HG02642 (cell line): ENCODE measurements at regions not wholly inside any gene's neighbourhood (a gene's known extent, or its start where the extent isn't known, plus 50 kb on each side); places are given as distances from the start of the nearest gene placed in this dataset.

Experiments used
- ATAC-seq: cut with Tn5 transposase; IDR thresholded peaks from one replicate; pipeline ENCODE4 v1.9.1; 2021; ENCODE audit warnings: mild to moderate bottlenecking; ENCODE audit not compliant: unreplicated experiment, poor library complexity

DNA sequence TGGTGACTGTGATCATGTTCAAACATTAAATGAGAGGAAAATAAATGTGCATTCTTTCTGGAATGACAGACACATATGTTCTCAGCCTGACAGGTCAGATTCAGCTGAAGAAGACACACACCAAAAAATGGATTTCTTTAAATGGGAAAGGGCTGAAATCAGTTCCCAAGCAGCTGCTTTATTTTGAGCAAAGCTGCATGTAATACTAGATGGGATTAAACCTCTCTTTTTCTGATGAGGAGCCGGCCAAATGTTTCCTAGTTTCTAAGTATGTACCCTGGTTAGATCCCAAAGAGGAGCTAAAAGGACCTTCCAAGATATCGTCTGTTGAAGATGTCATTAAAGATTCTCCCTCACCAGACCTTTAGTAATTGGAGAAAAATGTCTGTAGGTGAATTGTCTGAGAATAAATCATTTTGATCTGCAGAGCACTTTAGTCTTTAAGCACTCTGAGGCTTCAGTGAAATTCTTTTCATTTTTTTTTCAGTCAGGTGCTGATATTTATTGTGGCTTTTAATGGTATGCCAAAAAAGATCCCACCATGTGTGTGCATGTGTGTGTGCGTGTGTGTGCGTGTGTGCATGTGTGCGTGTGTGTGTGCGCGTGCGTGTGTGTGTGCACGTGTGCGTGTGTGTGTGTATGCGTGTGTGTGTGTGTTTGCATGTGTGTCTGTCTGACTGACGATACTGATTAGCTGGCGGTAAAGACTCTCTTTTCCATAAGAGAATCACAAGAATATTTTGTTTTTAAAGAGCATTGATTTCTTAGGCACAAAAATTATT lies 175.8 kb downstream of the IRS1 start:
- ATAC-seq = no peak

DNA sequence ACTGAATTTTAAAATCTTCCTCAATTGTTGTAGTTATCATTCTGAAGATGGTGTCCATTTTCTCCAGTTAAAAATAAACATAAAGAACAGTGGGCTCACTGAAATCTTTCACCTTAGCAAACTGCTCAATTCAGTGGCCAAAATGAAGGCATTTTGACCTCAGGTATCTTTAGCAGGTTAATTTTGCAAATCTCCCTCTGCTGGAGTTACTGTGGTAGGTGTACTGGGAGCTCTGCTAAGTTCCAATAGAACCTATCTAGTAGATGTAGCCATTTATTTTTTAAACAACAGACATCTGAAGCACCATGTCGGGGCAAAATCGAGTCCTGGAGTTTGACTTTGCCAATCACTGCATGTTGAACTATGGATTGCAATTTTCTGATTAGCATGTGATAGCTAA lies 177.1 kb downstream of the IRS1 start:
- ATAC-seq = no peak

DNA sequence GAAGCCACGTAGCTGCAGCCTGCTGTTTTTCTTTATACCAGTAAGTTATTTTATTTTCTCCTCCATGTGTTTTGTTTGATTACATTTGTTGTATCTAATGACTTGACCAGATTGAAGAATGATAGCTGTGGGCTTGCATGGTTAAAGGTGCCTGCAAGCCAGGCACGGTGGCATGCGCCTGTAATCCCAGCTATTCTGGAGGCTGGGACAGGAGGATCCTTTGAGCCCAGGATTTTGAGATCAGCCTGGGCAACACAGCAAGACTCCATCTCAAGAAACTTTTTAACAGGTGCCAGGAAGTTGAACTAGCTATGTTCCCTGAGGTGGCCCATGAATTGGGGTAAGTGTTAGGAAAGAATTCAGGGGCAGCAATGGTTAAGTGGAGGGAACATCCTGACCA lies 179.4 kb downstream of the IRS1 start:
- no peak for ATAC-seq

DNA sequence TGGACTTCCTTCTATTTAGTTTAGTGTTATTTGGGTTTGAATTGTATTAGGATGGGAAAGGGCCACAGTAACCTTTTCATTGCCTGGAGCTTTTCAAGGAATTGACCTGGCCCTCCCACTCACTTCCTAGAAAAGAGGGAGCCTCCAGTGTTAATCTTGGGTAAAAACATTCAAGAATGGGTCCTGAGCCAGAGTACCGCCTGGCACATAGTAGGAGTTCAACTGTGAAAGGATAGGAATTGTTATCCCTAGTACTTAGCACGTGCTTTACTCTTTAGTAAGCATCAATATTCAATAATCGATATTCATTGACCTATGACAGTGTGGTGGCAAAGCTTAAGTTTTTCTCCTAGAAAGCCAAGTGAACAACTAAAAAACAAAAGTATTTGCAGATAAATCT lies 179.9 kb downstream of the IRS1 start:
- no peak for ATAC-seq

DNA sequence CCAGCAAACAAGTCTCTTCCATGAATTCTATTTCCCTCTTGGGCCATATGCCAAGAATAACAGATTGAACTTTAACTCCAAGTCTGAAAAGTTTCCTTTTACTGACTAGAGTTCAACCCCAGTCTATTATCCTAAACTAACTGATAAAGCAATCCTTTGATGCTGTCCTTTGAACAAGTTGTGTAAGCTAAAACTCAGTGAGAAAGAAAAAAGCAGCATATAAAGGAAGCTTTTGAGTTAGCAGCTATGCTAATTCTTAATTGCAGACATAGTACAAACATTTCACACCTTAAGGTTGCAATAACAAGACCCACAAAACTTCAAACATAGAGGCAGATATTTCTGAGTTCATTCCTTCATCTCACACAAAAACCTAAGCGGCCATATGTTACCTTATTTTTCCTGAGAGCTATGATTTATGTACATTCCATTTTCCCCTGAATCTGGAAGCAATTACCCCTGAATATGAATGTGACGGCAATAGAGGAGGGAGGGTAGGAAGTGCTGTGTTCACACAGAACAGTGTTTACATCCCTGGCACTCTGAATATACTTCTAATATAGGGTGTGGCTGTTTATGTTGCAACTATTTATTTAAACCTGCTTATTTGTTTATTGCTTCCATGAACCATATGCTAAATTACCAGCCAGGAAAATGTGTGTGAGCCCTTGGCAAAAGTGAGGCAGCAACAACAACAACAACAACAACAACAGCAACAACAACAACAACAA lies 180.6 kb downstream of the IRS1 start:
- ATAC-seq = no peak

DNA sequence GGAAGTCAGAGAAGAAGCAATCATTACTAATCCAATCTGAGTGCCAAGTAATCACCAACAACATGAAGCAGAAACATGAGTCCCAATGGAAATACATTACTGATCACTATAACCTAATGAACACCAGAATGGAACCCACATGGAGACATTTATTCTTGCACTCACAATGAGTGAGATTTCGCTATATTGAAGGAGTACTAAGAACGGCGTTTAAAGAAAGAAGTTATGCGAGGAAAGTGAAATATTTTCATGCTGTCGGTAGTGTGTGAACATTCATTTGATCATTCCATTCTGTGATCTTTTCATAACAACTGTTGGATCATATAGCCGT lies 181.1 kb downstream of the IRS1 start:
- no peak for ATAC-seq

DNA sequence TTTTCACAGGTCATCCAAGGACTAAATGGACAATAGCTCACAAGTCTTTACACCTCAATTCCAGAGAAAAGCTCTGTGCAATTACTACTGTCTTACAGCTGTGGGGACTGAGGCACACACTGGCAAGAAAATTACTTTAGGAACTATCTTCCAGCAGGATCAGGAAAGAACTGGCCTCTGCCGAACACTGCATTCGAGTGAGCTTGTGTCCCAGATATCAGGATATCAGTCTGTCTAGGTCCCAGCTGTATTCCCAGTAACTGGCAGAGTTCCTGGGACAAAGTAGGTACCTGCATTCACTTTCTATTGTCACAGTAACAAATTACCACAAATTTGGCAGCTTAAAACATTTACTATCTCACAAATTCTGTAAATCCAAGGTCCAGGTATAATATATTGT lies 183.7 kb downstream of the IRS1 start:
- no peak for ATAC-seq

DNA sequence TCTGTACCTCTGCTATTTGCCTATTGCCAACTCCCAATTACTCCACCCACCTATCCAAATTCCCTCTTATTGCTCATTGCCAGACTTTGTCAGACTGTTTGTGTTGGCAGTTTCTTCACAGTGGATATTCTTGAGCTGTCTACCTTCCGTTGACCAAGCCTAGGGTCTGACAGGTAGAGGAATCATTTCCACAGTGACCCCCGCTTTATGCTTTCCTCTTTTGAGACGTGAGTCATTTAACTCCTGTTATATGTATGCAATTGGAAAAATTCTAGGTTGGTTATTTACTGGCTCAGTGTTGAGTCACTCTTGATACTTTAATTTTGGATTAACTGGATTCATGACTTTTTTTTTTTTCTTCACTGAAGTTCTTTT lies 187.7 kb downstream of the IRS1 start:
- ATAC-seq = no peak

DNA sequence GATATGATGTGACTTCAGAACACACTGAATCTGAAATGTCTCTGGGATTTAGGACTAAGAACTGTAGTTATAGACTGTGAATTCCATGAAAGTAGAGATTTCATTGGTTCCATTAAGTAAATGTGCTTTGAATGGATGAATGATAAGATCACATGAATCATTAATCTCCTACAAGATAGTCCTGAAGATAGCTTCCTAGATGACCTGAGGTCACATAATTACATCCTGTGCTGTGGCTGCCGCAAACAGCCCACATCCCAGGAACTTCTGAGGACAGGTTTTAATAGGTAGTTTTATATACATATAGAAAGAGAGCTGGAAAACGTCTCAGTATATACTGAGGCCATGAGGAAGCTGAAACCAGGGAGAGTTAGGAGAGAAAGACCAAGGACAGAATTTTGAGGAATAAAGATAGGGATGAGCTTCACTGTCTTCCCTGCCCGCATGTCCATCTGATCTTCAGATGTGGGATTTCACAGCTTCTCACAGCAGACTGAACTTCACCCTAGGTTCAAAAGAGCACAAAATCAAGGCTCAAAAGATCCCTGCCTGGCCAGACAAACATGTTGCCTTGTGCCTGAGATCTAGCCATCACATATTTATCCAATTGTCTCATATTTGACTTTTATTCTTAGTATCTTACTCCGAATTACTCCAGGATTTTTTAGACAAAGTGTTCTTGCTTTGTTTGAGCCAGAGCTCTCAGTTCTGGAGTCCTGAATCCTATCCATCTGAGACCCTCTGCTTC lies 188.2 kb downstream of the IRS1 start:
- ATAC-seq = no peak

DNA sequence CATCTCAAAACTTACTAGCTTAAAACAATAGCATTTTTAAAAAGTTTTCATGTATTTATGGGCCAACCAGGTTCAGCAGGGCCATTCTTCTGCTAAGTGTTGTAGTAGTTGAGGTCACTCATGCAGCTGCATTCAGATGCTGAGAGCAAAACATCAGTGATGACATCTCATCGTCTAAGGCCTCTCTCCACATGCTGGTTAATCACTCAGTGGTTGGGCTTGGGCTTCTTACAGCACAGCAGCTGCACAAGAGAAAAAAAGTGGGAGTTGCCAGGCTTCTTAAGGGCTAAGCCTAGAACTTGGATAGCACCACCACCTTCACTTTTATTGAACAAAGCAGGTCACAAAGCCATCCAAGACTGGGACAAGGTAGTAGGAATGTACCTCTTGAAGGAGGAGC lies 190.3 kb downstream of the IRS1 start:
- no peak for ATAC-seq

DNA sequence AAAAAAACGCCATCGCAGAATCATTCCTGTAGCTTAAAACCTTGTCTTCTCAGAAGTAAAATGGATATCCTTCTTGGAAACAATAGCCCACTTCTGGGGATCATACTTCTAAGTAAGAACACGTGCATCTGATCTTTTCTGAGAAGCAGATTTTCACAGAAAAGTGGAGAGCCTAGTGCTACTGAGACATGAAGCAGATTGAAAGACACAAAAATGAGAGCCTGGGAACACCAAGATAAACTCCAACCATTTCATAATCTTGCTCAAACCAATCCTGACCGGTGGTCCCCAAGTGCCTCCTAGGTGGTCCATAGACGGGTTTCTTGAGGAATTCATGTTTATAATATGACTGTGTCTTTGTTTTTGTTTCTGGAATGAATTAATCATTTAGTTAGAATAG lies 191.2 kb downstream of the IRS1 start:
- no peak for ATAC-seq

DNA sequence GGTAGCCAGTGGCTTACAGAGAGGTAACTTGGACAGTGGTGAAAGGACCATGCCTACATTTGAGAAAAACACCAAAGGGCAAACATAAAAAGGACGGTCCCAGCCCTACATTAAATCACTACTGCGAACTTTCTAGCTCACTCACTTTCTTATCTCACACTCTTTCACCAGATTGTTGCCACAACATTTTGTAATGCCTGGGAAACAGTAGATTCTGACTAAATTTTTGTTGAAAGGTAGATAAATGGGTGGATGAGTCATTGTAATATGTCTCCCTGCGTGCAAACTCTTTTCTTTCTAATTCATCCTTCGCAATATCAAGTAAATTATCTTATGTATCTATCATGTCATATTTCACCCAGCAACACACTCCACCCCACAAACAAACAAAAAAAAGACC lies 192.2 kb downstream of the IRS1 start:
- ATAC-seq = no peak

DNA sequence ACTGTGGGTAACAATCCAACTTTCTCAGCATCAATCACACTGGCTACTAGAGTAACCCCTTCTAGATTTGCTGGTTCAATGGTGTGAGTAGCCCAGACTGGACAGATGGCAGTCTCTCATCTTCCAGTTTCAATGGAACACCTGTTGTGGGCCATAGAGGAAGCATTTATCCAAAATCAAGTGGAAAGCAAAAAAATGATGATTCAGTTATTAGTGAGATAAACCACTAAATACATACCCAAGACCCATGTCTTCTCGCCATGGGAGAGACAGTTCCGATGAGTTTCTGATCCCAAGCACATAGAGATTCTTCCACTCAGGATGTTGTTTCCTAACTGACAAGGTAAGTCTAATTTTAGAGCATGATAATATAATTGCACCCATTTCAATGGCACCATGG lies 194.0 kb downstream of the IRS1 start:
- no peak for ATAC-seq

DNA sequence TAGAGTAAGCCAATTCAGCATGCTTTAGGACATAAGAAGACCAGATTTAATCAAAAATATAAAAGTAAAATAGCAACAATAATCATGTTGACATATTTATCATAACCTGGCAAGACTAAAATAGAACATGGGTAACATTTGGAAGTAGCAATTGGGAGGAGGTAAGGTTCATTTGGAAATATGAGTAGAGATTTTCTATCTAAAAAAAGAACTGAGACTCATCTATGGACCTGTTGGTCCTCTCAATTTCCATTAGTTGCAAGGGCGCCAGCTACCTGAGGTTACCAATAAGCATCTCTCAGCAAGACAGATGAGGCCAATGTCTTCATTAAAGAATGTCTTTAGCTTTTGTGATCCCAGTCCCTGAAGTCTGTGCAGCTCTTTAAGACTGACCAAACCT lies 196.0 kb downstream of the IRS1 start:
- no peak for ATAC-seq

DNA sequence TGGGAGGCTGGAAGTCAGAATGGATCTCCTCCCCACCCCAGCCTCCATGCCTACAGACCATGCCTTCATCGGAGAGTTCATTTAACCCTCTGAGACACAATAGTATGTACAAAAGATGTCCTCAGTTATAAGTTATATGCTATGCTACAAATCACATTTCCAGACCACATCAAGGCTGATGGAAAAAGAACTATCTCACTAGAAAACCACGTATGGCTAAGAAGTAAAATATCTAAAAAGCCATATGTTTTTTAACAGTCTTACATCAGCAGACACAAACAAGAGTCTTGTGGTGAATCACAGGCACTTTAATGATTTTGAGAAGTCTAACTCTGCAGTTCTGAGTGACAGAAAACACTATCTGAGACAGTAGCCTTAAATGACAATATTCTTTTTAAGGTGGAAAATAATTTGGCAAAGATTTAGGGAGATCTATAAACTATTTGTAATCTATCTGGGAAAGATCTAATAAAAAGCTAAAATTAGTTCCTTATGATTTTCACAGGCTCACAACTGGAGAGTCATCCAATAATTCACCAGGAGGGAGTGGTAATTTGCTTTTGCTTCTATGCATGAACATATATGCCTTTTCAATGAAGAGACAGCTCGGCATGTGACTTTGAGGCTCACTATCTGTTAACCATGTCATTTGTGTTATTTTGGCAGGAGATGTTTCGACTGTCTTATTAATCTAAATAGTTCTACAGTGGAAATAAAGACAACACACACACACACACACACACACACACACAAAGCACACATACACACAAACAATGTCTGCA lies 197.5 kb downstream of the IRS1 start:
- no peak for ATAC-seq

DNA sequence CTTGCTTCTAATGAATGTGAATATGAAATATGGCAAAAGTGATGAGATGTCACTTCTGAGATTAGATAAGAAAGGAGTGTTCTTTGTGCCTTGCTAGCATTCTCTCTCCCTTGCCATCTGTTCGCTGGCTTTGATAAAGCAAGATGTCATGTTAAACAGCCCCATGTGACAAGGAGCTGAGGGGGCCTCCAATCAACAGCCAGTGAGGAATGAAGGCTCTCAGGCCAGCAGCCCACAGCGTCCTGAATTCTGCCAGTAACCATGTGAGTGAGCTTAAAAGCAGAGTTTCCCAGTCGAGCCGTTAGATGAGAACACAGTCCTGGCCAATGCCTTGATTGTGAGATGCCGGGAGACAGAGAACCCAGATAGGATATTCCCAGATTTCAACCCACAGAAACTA lies 198.8 kb downstream of the IRS1 start:
- ATAC-seq = no peak

DNA sequence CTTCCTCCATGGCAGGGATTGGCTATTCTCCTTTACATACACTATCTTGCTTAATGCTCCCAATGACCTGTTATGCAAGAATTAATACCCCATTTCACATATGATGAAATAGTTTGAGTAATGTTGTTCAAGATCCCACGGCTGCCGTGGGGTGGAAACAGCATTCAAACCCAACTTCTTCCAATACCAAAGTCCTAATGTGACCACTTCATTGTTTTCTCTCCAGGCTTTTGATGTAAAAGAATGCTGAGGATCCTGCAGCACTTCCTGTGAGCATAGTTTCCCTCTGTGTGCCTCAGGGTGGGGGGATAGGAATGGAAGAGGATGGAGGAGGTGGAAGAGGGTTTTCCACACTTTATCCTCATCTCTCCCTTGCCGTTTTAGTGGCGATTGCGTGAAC lies 199.4 kb downstream of the IRS1 start:
- no peak for ATAC-seq

DNA sequence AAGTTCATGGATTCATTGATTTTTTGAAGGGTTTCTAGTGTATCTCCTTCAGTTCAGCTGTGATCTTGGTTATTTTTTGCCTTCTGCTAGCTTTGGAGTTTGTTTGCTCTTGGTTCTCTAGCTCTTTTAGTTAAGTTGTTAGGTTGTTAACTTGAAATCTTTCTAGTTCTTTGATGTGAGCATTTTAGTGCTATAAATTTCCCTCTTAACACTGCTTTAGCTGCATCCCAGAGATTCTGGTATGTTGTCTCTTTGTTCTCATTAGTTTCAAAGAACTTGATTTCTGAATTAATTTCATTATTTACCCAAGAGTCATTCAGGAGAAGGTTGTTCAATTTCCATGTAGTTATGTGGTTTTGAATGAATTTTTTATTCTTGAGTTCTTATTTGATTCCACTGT lies 210.6 kb downstream of the IRS1 start:
- ATAC-seq = no peak

DNA sequence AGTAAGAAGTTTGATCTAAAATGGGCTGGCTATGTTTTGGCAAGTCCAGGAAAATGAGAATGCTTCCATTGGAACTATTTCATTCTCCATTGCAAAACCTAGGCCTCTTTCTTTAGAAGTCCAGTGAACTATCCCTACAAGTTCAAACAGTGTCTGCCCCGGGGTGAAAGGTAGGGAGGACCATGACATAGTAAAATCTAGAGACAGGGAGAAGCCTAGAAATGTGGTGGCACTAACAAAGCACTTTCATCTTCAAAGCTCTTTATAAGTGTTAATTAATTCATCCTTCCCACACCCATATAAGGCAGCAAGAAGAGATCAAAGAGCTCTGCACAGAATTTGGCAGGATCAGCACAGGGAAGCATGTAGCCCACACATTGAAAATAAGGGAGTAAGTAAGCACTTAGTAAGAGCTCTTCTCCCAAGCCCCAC lies 214.5 kb downstream of the IRS1 start:
- ATAC-seq = no peak

DNA sequence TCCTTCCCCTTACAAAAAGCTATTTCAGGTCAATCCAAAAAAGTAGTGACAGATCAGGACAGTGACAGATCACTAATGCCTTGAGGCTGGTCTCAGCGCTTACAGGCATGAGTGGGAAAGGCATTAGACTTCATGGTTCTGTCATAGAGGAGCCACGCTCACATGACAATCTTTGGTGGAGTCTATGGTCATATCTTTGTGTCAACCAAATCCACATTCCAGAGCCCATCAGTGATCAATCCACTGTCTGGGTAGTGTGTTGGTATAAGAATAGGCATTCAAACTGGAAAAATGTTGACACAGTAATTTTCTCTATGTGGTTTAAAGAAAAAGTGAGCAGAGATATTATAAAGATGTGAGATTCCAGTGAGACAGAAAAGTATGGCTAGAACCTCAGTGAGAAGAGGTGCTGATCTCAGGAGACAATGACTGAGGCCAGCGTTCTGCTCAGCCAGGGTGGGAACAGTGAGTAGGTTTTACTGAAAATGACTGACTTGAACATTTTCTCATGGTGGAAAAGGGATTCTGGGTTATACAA lies 215.0 kb downstream of the IRS1 start:
- no peak for ATAC-seq

DNA sequence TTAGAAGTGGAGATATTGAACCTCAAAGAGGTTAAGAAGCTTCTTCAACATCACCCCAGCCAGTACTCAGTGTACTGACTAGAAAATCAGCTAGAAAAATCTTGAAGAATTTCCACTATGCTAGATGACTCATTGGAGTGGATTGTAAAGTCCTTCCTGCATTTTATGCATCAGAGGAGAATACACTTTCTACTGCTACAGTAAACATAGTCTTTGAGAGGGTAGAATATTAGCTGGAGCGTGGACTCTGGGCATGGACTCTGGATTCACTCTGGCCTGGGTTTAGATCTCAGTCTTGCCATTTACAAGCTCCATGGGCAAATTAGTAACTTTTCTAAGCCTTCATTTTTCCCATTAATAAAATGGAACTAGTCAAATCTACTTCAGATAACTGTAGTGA lies 215.9 kb downstream of the IRS1 start:
- ATAC-seq = no peak
